ENCODE measurements at regions not wholly inside any gene's neighbourhood (a gene's known extent, or its start where the extent isn't known, plus 50 kb on each side); places are given as distances from the start of the nearest gene placed in this dataset.

DNA sequence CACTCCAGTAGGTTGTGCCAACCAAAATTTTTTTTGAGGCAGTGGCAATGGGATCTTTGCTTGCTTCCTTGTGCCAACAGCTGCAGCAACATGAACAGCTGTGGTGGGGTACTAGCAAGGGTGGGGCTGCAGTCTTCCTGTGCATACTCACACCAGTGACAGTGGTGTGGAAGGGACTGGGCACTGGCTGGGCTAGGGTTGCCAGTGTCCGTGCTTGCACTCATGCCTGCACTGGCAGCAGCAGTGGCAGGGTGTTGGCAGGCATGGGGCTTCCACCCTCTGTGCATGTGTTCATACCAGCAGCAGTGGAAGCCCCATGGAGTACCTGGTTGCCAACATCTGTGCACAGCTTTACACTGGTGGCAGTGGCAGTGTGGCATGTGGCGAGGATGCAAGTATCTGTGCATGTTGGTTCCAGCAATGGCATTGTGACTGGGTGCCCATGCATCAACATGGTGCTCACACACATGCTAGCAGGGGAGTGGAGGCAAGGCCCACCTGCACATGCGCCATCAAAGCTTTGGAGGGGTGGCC, 1312.6 kb downstream of the PCDH18 start:
- TF ChIP-seq CTCF (IDR thresholded peaks at IDR 0.05) (no peak), EZH2 (IDR thresholded peaks at IDR 0.05; ENCODE audit: borderline replicate concordance, insufficient read depth, low read depth, low read length, poor library complexity, severe bottlenecking) (no peak)
